H1 (cell line): ENCODE measurements at regions not wholly inside any gene's neighbourhood (a gene's known extent, or its start where the extent isn't known, plus 50 kb on each side); places are given as distances from the start of the nearest gene placed in this dataset.

Experiments
- CTCF ChIA-PET: fragments of 300-600 bp; sonication (Branson Sonifier 250); formaldehyde crosslinking; loops from one replicate; lab custom pipeline; 2021; ENCODE audit not compliant: partially characterized antibody; lab: Charles Lee
- POLR2A ChIA-PET: fragments of 300-600 bp; sonication (Branson Sonifier 250); formaldehyde crosslinking; loops from one replicate; lab custom pipeline; 2021; ENCODE audit warnings: inconsistent platforms; ENCODE audit not compliant: partially characterized antibody; lab: Charles Lee
- DNase-seq, 2 experiments: peaks; one replicate each; pipeline versions ENCODE4 v3.0.0 to v3.0.0-alpha.2; 2010 to 2022; ENCODE audit warnings: low spot score in 2 of 2, low read depth in 1 of 2, mixed read lengths in 1 of 2
- FAIRE-seq: peaks from 2 replicates; lab custom pipeline; 2011; peaks lifted over from hg19 to GRCh38; lab: Jason Lieb, UNC
- H2AFZ ChIP-seq: 2 replicates; pipeline ENCODE4 v1.8.1; 2012; ENCODE audit warnings: low read length, inconsistent platforms
- H2AK5ac ChIP-seq: 2 replicates; pipeline ENCODE4 v1.6.1; 2013; ENCODE audit warnings: low read depth, low read length
- H2BK120ac ChIP-seq: replicated peaks from 2 replicates; pipeline ENCODE3; 2013; ENCODE audit warnings: low read depth, low read length, inconsistent platforms
- H2BK12ac ChIP-seq: 2 replicates; pipeline ENCODE4 v1.6.1; 2013; ENCODE audit warnings: low read depth, low read length
- H2BK15ac ChIP-seq: 2 replicates; pipeline ENCODE4 v1.6.1; 2013; ENCODE audit warnings: low read length
- H2BK20ac ChIP-seq: 2 replicates; pipeline ENCODE4 v1.6.1; 2013; ENCODE audit warnings: low read length
- H2BK5ac ChIP-seq: 2 replicates; pipeline ENCODE4 v1.6.1; 2013; ENCODE audit warnings: low read depth, low read length
- H3K14ac ChIP-seq: 2 replicates; pipeline ENCODE4 v1.6.1; 2013; ENCODE audit warnings: inconsistent platforms; ENCODE audit not compliant: insufficient read length
- H3K18ac ChIP-seq: 2 replicates; pipeline ENCODE4 v1.6.1; 2013; ENCODE audit warnings: low read length; ENCODE audit errors: extremely low read depth
- H3K23ac ChIP-seq: 2 replicates; pipeline ENCODE4 v1.6.1; 2013; ENCODE audit warnings: inconsistent platforms; ENCODE audit not compliant: insufficient read length
- H3K23me2 ChIP-seq: 2 replicates; pipeline ENCODE4 v1.6.1; 2013; ENCODE audit warnings: low read depth, low read length
- H3K27ac ChIP-seq: 2 replicates; pipeline ENCODE4 v1.6.1; 2011; ENCODE audit warnings: low read depth, low read length, inconsistent platforms
- H3K27me3 ChIP-seq, 4 experiments: replicated peaks in 1 of 4; 1 replicate in 1 of 4; 2 replicates in 3 of 4; pipeline versions ENCODE4 v1.6.1 to v1.8.1; 2011 to 2013; ENCODE audit warnings: low read length in 3 of 4, mild to moderate bottlenecking in 3 of 4, inconsistent platforms in 2 of 4, mixed read lengths in 2 of 4, moderate library complexity in 1 of 4; ENCODE audit not compliant: control insufficient read depth in 3 of 4, insufficient read depth in 3 of 4; ENCODE audit errors: extremely low read depth in 1 of 4
- H3K36me3 ChIP-seq, 4 experiments: 2 replicates each; pipeline versions ENCODE4 v1.6.1 to v1.8.1; 2011 to 2013; ENCODE audit warnings: mild to moderate bottlenecking in 4 of 4, low read length in 3 of 4, moderate library complexity in 2 of 4, control low read depth in 1 of 4, inconsistent platforms in 1 of 4; ENCODE audit not compliant: insufficient read depth in 4 of 4, control insufficient read depth in 2 of 4
- H3K4ac ChIP-seq: replicated peaks from 2 replicates; pipeline ENCODE3; 2013; ENCODE audit warnings: low read length, low read depth, mixed read lengths, inconsistent platforms; ENCODE audit not compliant: insufficient read length
- H3K4me1 ChIP-seq, 4 experiments: replicated peaks in 1 of 4; 1 replicate in 1 of 4; 2 replicates in 3 of 4; pipeline versions ENCODE4 v1.6.1 to v1.8.1; 2011 to 2013; ENCODE audit warnings: low read length in 3 of 4, inconsistent platforms in 2 of 4, mixed read lengths in 1 of 4; ENCODE audit not compliant: insufficient read depth in 4 of 4, control insufficient read depth in 3 of 4
- H3K4me2 ChIP-seq, 2 experiments: 2 replicates each; pipeline versions ENCODE4 v1.6.1 to v1.8.1; 2011 to 2013; ENCODE audit warnings: low read depth in 2 of 2, low read length in 2 of 2, control low read depth in 1 of 2, inconsistent platforms in 1 of 2, mild to moderate bottlenecking in 1 of 2; ENCODE audit not compliant: insufficient read depth in 1 of 2
- H3K4me3 ChIP-seq, 4 experiments: fragments of 200-600, 300-600 bp in 1 of 4; sonication (generic), shearing (Covaris generic), sonication (Bioruptor Twin) in 1 of 4; 2 replicates each; pipeline versions ENCODE4 v1.5.1 to v1.8.1; 2011 to 2016; ENCODE audit warnings: low read length in 4 of 4, low read depth in 3 of 4, control low read depth in 2 of 4, inconsistent platforms in 2 of 4, mild to moderate bottlenecking in 2 of 4, mixed read lengths in 1 of 4, moderate library complexity in 1 of 4; ENCODE audit not compliant: insufficient read depth in 2 of 4; ENCODE audit errors: extremely low read depth in 1 of 4
- H3K56ac ChIP-seq: replicated peaks from 2 replicates; pipeline ENCODE3; 2013; ENCODE audit warnings: low read depth, mild to moderate bottlenecking, mixed read lengths, low read length, inconsistent platforms; ENCODE audit not compliant: insufficient read length
- H3K79me1 ChIP-seq: 2 replicates; pipeline ENCODE4 v1.6.1; 2013; ENCODE audit warnings: low read depth, low read length, control low read depth
- H3K79me2 ChIP-seq, 2 experiments: 2 replicates each; pipeline versions ENCODE4 v1.6.1 to v1.8.1; 2012 to 2013; ENCODE audit warnings: low read length in 2 of 2, mild to moderate bottlenecking in 2 of 2, inconsistent platforms in 1 of 2; ENCODE audit not compliant: insufficient read depth in 2 of 2, control insufficient read depth in 1 of 2
- H3K9ac ChIP-seq, 4 experiments: replicated peaks in 1 of 4; 1 replicate in 1 of 4; 2 replicates in 3 of 4; pipeline versions ENCODE4 v1.6.1 to v1.8.1; 2011 to 2013; ENCODE audit warnings: low read depth in 3 of 4, low read length in 3 of 4, control low read depth in 2 of 4, mild to moderate bottlenecking in 2 of 4, moderate library complexity in 2 of 4, inconsistent platforms in 1 of 4; ENCODE audit errors: extremely low read depth in 1 of 4
- H3K9me3 ChIP-seq, 2 experiments: 2 replicates each; pipeline versions ENCODE4 v1.6.1 to v1.8.1; 2012 to 2013; ENCODE audit warnings: mild to moderate bottlenecking in 2 of 2, moderate library complexity in 2 of 2, control low read depth in 1 of 2, inconsistent platforms in 1 of 2, low read depth in 1 of 2, low read length in 1 of 2, mixed read lengths in 1 of 2; ENCODE audit not compliant: insufficient read depth in 2 of 2
- H4K20me1 ChIP-seq, 2 experiments: replicated peaks in 1 of 2; 2 replicates each; pipeline versions ENCODE3 to v1.8.1; 2011 to 2013; ENCODE audit warnings: inconsistent platforms in 2 of 2, low read length in 2 of 2, mild to moderate bottlenecking in 1 of 2; ENCODE audit not compliant: insufficient read depth in 2 of 2, control insufficient read depth in 1 of 2
- H4K5ac ChIP-seq: 2 replicates; pipeline ENCODE4 v1.6.1; 2013; ENCODE audit warnings: low read length, low read depth, mixed read lengths, inconsistent platforms; ENCODE audit not compliant: insufficient read length
- H4K8ac ChIP-seq: 2 replicates; pipeline ENCODE4 v1.8.0; 2013; ENCODE audit warnings: mild to moderate bottlenecking, moderate library complexity, low read length, inconsistent platforms; ENCODE audit not compliant: insufficient read depth; ENCODE audit errors: extremely low read depth
- H4K91ac ChIP-seq: replicated peaks from 2 replicates; pipeline ENCODE3; 2013; ENCODE audit warnings: low read length, mixed read lengths, inconsistent platforms; ENCODE audit not compliant: insufficient read length
- CBX8 ChIP-seq: fragments of 300-800, 300-1000 bp; sonication (generic); IDR thresholded peaks from 2 replicates; pipeline ENCODE4 v1.7.1; 2016; ENCODE audit warnings: low read depth, low read length, borderline replicate concordance
- PHF8 ChIP-seq: fragments of 200-600 bp; sonication (generic); conservative IDR thresholded peaks from 2 replicates; pipeline ENCODE4 v1.7.1; 2012; ENCODE audit warnings: low read depth, mild to moderate bottlenecking, inconsistent platforms, low read length, moderate library complexity
- POLR2A ChIP-seq, 2 experiments: IDR thresholded peaks; 1 replicate in 1 of 2; 2 replicates in 1 of 2; pipeline ENCODE4 v1.6.1; 2011; ENCODE audit warnings: low read depth in 2 of 2, low read length in 2 of 2, mild to moderate bottlenecking in 2 of 2; ENCODE audit errors: control extremely low read depth in 1 of 2
- SP2 ChIP-seq: IDR thresholded peaks from 2 replicates; pipeline ENCODE4 v1.6.1; 2012; ENCODE audit warnings: mild to moderate bottlenecking, low read length, inconsistent platforms
- TCF12 ChIP-seq: IDR thresholded peaks from 2 replicates; pipeline ENCODE4 v1.6.1; 2011; ENCODE audit warnings: low read depth, mild to moderate bottlenecking, low read length
- TEAD4 ChIP-seq: IDR thresholded peaks from 2 replicates; pipeline ENCODE4 v1.6.1; 2012; ENCODE audit warnings: low read depth, low read length, inconsistent platforms, mixed read lengths
- YY1 ChIP-seq: IDR thresholded peaks from 2 replicates; pipeline ENCODE4 v1.6.1; 2011; ENCODE audit warnings: low read depth, mild to moderate bottlenecking, low read length
- WGBS, 2 experiments: shearing (Covaris generic) in 1 of 2; methylation state at CpG; one replicate each; pipeline versions ENCODE4 v1.1.6 to v1.1.7; 2013 to 2015; ENCODE audit warnings: low lambda C conversion rate in 2 of 2, mixed read lengths in 2 of 2, inconsistent platforms in 1 of 2, low coverage in 1 of 2, missing lambda C conversion rate in 1 of 2; ENCODE audit not compliant: insufficient replicate concordance in 2 of 2, insufficient coverage in 1 of 2, insufficient read length in 1 of 2; ENCODE audit errors: extremely low coverage in 1 of 2, missing lambda C conversion rate in 1 of 2; 5-methylcytosine and 5-hydroxymethylcytosine counted together

GRCh38 chr9:126752881-126753670 lies 51.8 kb upstream of the ZBTB43 start:
- no peaks in the 10 kb centered on the region for H3K79me2 ChIP-seq
- H2BK5ac ChIP-seq = no peak overlapping the region
- H3K4me3 ChIP-seq = no peak overlapping the region
- no peak overlapping the region for H2BK120ac ChIP-seq
- no peak overlapping the region for H4K5ac ChIP-seq
- no peaks in the 10 kb centered on the region for H3K9me3 ChIP-seq
- no peak overlapping the region for H3K14ac ChIP-seq
- H2AFZ ChIP-seq = no peak overlapping the region
- FAIRE-seq (no peak), DNase-seq (peak in 1 of 2 experiments; percentile 33)
- no peak overlapping the region for H4K8ac ChIP-seq
- H2BK12ac ChIP-seq = no peak overlapping the region
- ChIA-PET CTCF (interaction anchor here (0.8 to 2.3 kb wide), 6 partner anchors 20 to 155 kb away, joined by 3 to 6 read pairs (median 4); no protein-coding TSS in a partner anchor), POLR2A (interaction anchor here (0.5 kb wide), 1 partner anchor 48 kb away, joined by 3 read pairs; no protein-coding TSS in a partner anchor)
- H3K18ac ChIP-seq = no peak overlapping the region
- no peaks in the 10 kb centered on the region for H4K20me1 ChIP-seq
- no peak overlapping the region for H4K91ac ChIP-seq
- H3K56ac ChIP-seq = no peak overlapping the region
- no peak overlapping the region for H2BK20ac ChIP-seq
- no peak overlapping the region for H2AK5ac ChIP-seq
- no peak overlapping the region for H3K4me2 ChIP-seq
- H3K27ac ChIP-seq = no peak overlapping the region
- H3K9ac ChIP-seq = no peak overlapping the region
- no peak overlapping the region for H3K4ac ChIP-seq
- H3K4me1 ChIP-seq = no peaks in the 10 kb centered on the region
- H3K27me3 ChIP-seq = no peaks in the 10 kb centered on the region; a peak in 2 of 7 replicates
- no peak overlapping the region for H2BK15ac ChIP-seq
- 91% methylated on average over 10 of the region's 10 CpGs; no CpG with 5 or more reads in 1 of the 2 experiments for WGBS, 2 experiments
- H3K36me3 ChIP-seq = no peaks in the 10 kb centered on the region
- no peak overlapping the region for H3K23ac ChIP-seq
- no peaks in the 10 kb centered on the region for H3K23me2 ChIP-seq
- no peaks in the 10 kb centered on the region for H3K79me1 ChIP-seq
- TF ChIP-seq SP2 (no peak), PHF8 (no peak), TCF12 (no peak), CBX8 (no peak), YY1 (no peak), POLR2A (IDR thresholded peaks at IDR 0.05; ENCODE audit: control extremely low read depth in 1 of 2, low read depth in 2 of 2, low read length in 2 of 2) (no peak), TEAD4 (no peak)
